Gastroesophageal sphincter (tissue), 4 donors: ENCODE measurements at regions not wholly inside any gene's neighbourhood (a gene's known extent, or its start where the extent isn't known, plus 50 kb on each side); places are given as distances from the start of the nearest gene placed in this dataset.

Experiments used
- ATAC-seq: fragments of 150-250 bp; one replicate; pipeline ENCODE4 v1.9.1; 2016; ENCODE audit warnings: mild to moderate bottlenecking, moderate library complexity
- H3K27ac ChIP-seq, 4 donors: fragments of 200-600 bp; sonication (generic) in 3 of 4; 1 replicate in 3 of 4; 2 replicates in 1 of 4; pipeline ENCODE4 v1.5.1; 2016 to 2019
- H3K27me3 ChIP-seq: fragments of 200-600 bp; sonication (generic); one replicate; pipeline ENCODE4 v1.5.1; 2019
- H3K36me3 ChIP-seq, 2 donors: fragments of 200-600 bp; sonication (generic); one replicate each; pipeline ENCODE4 v1.5.1; 2019; ENCODE audit warnings: control low read depth in 1 of 2
- H3K4me1 ChIP-seq, 3 donors: fragments of 200-600 bp; sonication (generic); 1 replicate in 2 of 3; 2 replicates in 1 of 3; pipeline ENCODE4 v1.5.1; 2016 to 2019; ENCODE audit warnings: control low read depth in 2 of 3
- H3K4me3 ChIP-seq, 2 donors: fragments of 200-600 bp; sonication (generic); one replicate each; pipeline ENCODE4 v1.5.1; 2019; ENCODE audit warnings: mild to moderate bottlenecking in 1 of 2, moderate library complexity in 1 of 2
- H3K9me3 ChIP-seq, 3 donors: fragments of 200-600 bp; sonication (generic); one replicate each; pipeline ENCODE4 v1.5.1; 2017 to 2019; ENCODE audit warnings: control low read depth in 2 of 3
- CTCF ChIP-seq, 4 experiments: fragments of 200-600 bp in 2 of 4; fragments of 450-650 bp in 2 of 4; sonication (generic) in 1 of 4; IDR thresholded peaks; one replicate each; pipeline ENCODE4 v1.5.1; 2017 to 2019; ENCODE audit warnings: antibody characterized with exemption in 4 of 4, mild to moderate bottlenecking in 2 of 4, moderate library complexity in 2 of 4
- EP300 ChIP-seq: sonication (generic); formaldehyde crosslinking; IDR thresholded peaks from one replicate; pipeline ENCODE4 v1.6.1; 2017; ENCODE audit warnings: antibody characterized with exemption, mild to moderate bottlenecking
- POLR2A ChIP-seq, 2 donors: fragments of 450-650 bp; IDR thresholded peaks; one replicate each; pipeline ENCODE4 v1.6.1; 2017; ENCODE audit warnings: antibody characterized with exemption in 2 of 2, mild to moderate bottlenecking in 2 of 2, moderate library complexity in 1 of 2
- POLR2AphosphoS5 ChIP-seq: sonication (generic); formaldehyde crosslinking; IDR thresholded peaks from one replicate; pipeline ENCODE4 v1.6.1; 2017; ENCODE audit warnings: antibody characterized with exemption
- WGBS, 2 donors: methylation state at CpG; one replicate each; pipeline ENCODE4 v1.1.5; 2018; ENCODE audit warnings: low coverage in 1 of 2; 5-methylcytosine and 5-hydroxymethylcytosine counted together

- TF ChIP-seq EP300 = no peak
- no peak for TF ChIP-seq CTCF (IDR thresholded peaks at IDR 0.05)
- TF ChIP-seq POLR2A (IDR thresholded peaks at IDR 0.05) = no peak
- Histone ChIP-seq H3K4me3 (no peak overlapping the region), H3K9me3 (no peaks in the 10 kb centered on the region), H3K4me1 (no peaks in the 10 kb centered on the region), H3K27me3 (no peaks in the 10 kb centered on the region), H3K36me3 (no peaks in the 10 kb centered on the region), H3K27ac (no peak overlapping the region)
- no peak for ATAC-seq
- WGBS, 2 donors = 34 to 42% methylated on average over 3 of the region's 3 CpGs
Observed at GRCh38 chr4:175066923-175067627, 148.9 kb downstream of the ADAM29 start.

- Histone ChIP-seq H3K4me3 (no peak overlapping the region), H3K27ac (no peak overlapping the region), H3K36me3 (no peaks in the 10 kb centered on the region), H3K9me3 (no peaks in the 10 kb centered on the region), H3K27me3 (no peaks in the 10 kb centered on the region), H3K4me1 (no peaks in the 10 kb centered on the region)
- TF ChIP-seq EP300 = no peak
- no peak for TF ChIP-seq CTCF (IDR thresholded peaks at IDR 0.05)
- TF ChIP-seq POLR2A (IDR thresholded peaks at IDR 0.05) = no peak
- no peak for TF ChIP-seq POLR2AphosphoS5
- ATAC-seq = no peak
Observed at GRCh38 chr4:175068266-175068665, 150.1 kb downstream of the ADAM29 start.

GRCh38 chr4:175070444-175070843 lies 152.3 kb downstream of the ADAM29 start:
- 98 to 100% methylated on average over 3 of the region's 3 CpGs for WGBS, 2 donors
- Histone ChIP-seq H3K27me3 (no peaks in the 10 kb centered on the region), H3K27ac (no peak overlapping the region), H3K9me3 (no peaks in the 10 kb centered on the region), H3K4me3 (no peak overlapping the region), H3K36me3 (no peaks in the 10 kb centered on the region), H3K4me1 (no peaks in the 10 kb centered on the region)
- TF ChIP-seq CTCF (IDR thresholded peaks at IDR 0.05) (no peak), POLR2AphosphoS5 (no peak), POLR2A (IDR thresholded peaks at IDR 0.05) (no peak), EP300 (no peak)
- ATAC-seq = no peak

- ATAC-seq = no peak
- 11 to 24% methylated on average over 3 of the region's 3 CpGs for WGBS, 2 donors
Observed at GRCh38 chr4:175071123-175071522, 153.0 kb downstream of the ADAM29 start.

More at GRCh38 chr4:175071123-175071522, 153.0 kb downstream of the ADAM29 start:
- no peaks in the 10 kb centered on the region for H3K36me3 ChIP-seq
- H3K27ac ChIP-seq = no peak overlapping the region
- no peaks in the 10 kb centered on the region for H3K9me3 ChIP-seq
- TF ChIP-seq POLR2A (IDR thresholded peaks at IDR 0.05) (no peak), EP300 (no peak), CTCF (IDR thresholded peaks at IDR 0.05) (no peak), POLR2AphosphoS5 (no peak)
- H3K27me3 ChIP-seq = no peaks in the 10 kb centered on the region
- H3K4me3 ChIP-seq = no peak overlapping the region
- H3K4me1 ChIP-seq = no peaks in the 10 kb centered on the region
